ENCODE measurements at regions not wholly inside any gene's neighbourhood (a gene's known extent, or its start where the extent isn't known, plus 50 kb on each side); places are given as distances from the start of the nearest gene placed in this dataset.

- TF ChIP-seq SRF (IDR thresholded peaks at IDR 0.05; ENCODE audit: low read depth, low read length) (no peak), BRCA1 (IDR thresholded peaks at IDR 0.05; ENCODE audit: low read depth, low read length) (no peak), JUND (IDR thresholded peaks at IDR 0.05; ENCODE audit: low read length) (no peak), GABPA (IDR thresholded peaks at IDR 0.05; ENCODE audit: borderline replicate concordance, insufficient read depth, low read length) (no peak)
These were observed 191.1 kb downstream of the TMX1 start (continued) for GRCh38 chr14:51431033-51431709.

All from H1 (cell line).